ENCODE measurements at regions not wholly inside any gene's neighbourhood (a gene's known extent, or its start where the extent isn't known, plus 50 kb on each side); places are given as distances from the start of the nearest gene placed in this dataset.

GRCh38 chr6:14051355-14051754 is 66.2 kb upstream of the CD83 start:
- intact Hi-C loops (cut with DNase I; ENCODE audit: low total_unique reads) = no loop called here
- no peaks in the 10 kb centered on the region for H3K9me3 ChIP-seq
- no peaks in the 10 kb centered on the region for H3K27me3 ChIP-seq
- no peak for DNase-seq
- TF ChIP-seq POLR2A (IDR thresholded peaks at IDR 0.05) (no peak), CTCF (IDR thresholded peaks at IDR 0.05) (no peak)
- no peak overlapping the region for H3K27ac ChIP-seq
- no peak overlapping the region for H3K4me3 ChIP-seq
- no peaks in the 10 kb centered on the region for H3K36me3 ChIP-seq
- no peaks in the 10 kb centered on the region for H3K4me1 ChIP-seq

GRCh38 chr6:14053811-14054210 is 63.8 kb upstream of the CD83 start:
- Histone ChIP-seq H3K9me3 (no peaks in the 10 kb centered on the region), H3K4me1 (no peaks in the 10 kb centered on the region), H3K27ac (no peak overlapping the region), H3K36me3 (no peaks in the 10 kb centered on the region), H3K27me3 (no peaks in the 10 kb centered on the region), H3K4me3 (no peak overlapping the region)
- no peak for TF ChIP-seq POLR2A (IDR thresholded peaks at IDR 0.05)
- no peak for TF ChIP-seq CTCF (IDR thresholded peaks at IDR 0.05)
- DNase-seq = no peak
- intact Hi-C loops (cut with DNase I; ENCODE audit: low total_unique reads) = no loop called here

- H3K4me1 ChIP-seq = no peaks in the 10 kb centered on the region
- H3K27me3 ChIP-seq = no peaks in the 10 kb centered on the region
- no peak overlapping the region for H3K4me3 ChIP-seq
- DNase-seq = no peak
- no peaks in the 10 kb centered on the region for H3K9me3 ChIP-seq
- H3K36me3 ChIP-seq = no peaks in the 10 kb centered on the region
- intact Hi-C loops (cut with DNase I; ENCODE audit: low total_unique reads) = no loop called here
- H3K27ac ChIP-seq = no peak overlapping the region
- TF ChIP-seq POLR2A (IDR thresholded peaks at IDR 0.05) (no peak), CTCF (IDR thresholded peaks at IDR 0.05) (no peak)
Observed at GRCh38 chr6:14055541-14055940, 62.0 kb upstream of the CD83 start.

GRCh38 chr6:14058029-14058695 is 59.4 kb upstream of the CD83 start:
- H3K9me3 ChIP-seq = no peaks in the 10 kb centered on the region
- no peak overlapping the region for H3K27ac ChIP-seq
- intact Hi-C loops (cut with DNase I; ENCODE audit: low total_unique reads) = no loop called here
- no peak for TF ChIP-seq POLR2A (IDR thresholded peaks at IDR 0.05)
- TF ChIP-seq CTCF (IDR thresholded peaks at IDR 0.05) = no peak
- no peaks in the 10 kb centered on the region for H3K4me1 ChIP-seq
- H3K36me3 ChIP-seq = no peaks in the 10 kb centered on the region
- no peak for DNase-seq
- no peak overlapping the region for H3K4me3 ChIP-seq
- no peaks in the 10 kb centered on the region for H3K27me3 ChIP-seq

GRCh38 chr6:14058735-14059134 is 58.8 kb upstream of the CD83 start:
- H3K27me3 ChIP-seq = no peaks in the 10 kb centered on the region
- no peak for DNase-seq
- H3K4me1 ChIP-seq = no peaks in the 10 kb centered on the region
- no peak overlapping the region for H3K4me3 ChIP-seq
- H3K36me3 ChIP-seq = no peaks in the 10 kb centered on the region
- no peaks in the 10 kb centered on the region for H3K9me3 ChIP-seq
- intact Hi-C loops (cut with DNase I; ENCODE audit: low total_unique reads) = no loop called here
- TF ChIP-seq POLR2A (IDR thresholded peaks at IDR 0.05) (no peak), CTCF (IDR thresholded peaks at IDR 0.05) (no peak)
- no peak overlapping the region for H3K27ac ChIP-seq

All from uterus (tissue), 3 donors.